ENCODE measurements at regions not wholly inside any gene's neighbourhood (a gene's known extent, or its start where the extent isn't known, plus 50 kb on each side); places are given as distances from the start of the nearest gene placed in this dataset.

DNA sequence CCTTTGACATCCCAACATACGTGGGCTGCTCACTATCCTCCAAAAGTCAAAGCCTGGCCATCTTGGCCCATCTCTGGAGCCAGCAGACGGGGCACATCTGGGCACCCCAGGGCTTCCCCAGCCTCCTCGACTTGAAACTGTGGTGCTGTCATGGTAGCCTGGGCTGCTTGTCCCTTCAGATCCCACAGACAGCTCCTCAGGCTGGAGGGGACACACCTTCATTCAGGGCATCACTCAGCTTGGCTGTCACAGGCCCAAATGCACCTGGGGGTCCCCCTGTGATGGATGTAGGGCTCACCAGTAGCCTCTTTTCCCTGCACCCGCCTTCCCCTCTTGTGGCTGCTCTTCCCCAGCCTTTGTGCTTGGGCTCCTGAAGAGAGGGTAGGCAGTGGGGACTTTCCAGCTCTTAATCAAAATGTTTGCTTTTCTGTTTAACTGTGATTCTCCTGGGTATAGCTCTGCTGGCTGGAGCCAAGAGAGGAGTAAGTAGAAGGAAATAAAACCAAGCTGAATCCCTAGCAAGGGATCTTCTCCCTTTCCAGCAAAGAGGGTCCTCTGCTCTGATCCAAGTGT, 92.3 kb downstream of the GYPC start:
- 82% methylated on average over 4 of the region's 4 CpGs for WGBS
- Histone ChIP-seq H3K9me3 (ENCODE audit: insufficient read depth, low read depth, low read length) (no peaks in the 10 kb centered on the region), H3K4me3 (ENCODE audit: low read length) (no peak overlapping the region), H3K4me1 (ENCODE audit: insufficient read depth, low read length) (no peaks in the 10 kb centered on the region), H3K9ac (ENCODE audit: low read depth, low read length) (no peak overlapping the region), H3K27ac (ENCODE audit: low read depth, low read length) (no peak overlapping the region), H3K27me3 (ENCODE audit: insufficient read depth, low read length) (no peaks in the 10 kb centered on the region), H3K36me3 (ENCODE audit: insufficient read depth, low read length) (no peaks in the 10 kb centered on the region)

DNA sequence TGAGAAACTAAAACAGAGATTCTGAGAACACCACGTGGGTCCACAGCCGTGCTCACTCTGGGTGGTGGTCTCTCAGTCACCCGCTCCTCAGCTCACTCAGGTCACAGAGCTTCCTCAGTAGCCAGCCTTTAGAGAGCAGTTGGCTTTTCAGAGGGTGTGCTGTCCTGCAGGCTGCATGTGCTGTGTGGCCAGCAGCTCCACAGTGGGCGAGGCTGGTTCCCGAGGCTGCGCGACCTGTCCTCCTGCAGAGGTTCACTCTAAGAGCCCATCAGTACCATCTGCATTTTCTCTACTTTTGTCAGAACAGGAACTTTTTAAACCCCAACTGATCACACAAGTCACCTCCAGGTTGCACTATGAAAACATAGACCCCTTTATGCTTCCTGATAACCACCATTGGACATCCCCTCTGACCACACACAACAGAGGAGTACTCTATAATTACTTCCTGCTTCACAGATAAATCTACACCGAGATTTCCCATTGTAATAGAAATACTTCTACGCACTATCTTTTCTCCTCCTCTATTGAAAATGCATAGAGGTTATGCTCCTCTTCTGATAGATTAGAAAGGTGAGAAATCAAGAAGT, 93.1 kb downstream of the GYPC start:
- Histone ChIP-seq H3K36me3 (ENCODE audit: insufficient read depth, low read length) (no peaks in the 10 kb centered on the region), H3K9me3 (ENCODE audit: insufficient read depth, low read depth, low read length) (no peaks in the 10 kb centered on the region), H3K27me3 (ENCODE audit: insufficient read depth, low read length) (no peaks in the 10 kb centered on the region), H3K4me3 (ENCODE audit: low read length) (no peak overlapping the region), H3K4me1 (ENCODE audit: insufficient read depth, low read length) (0 out of 2 replicates have a peak, but pooled peaks cover 1% of the 10 kb centered on the region), H3K27ac (ENCODE audit: low read depth, low read length) (no peak overlapping the region), H3K9ac (ENCODE audit: low read depth, low read length) (no peak overlapping the region)
- WGBS, result 96% methylated on average over 8 of the region's 9 CpGs

DNA sequence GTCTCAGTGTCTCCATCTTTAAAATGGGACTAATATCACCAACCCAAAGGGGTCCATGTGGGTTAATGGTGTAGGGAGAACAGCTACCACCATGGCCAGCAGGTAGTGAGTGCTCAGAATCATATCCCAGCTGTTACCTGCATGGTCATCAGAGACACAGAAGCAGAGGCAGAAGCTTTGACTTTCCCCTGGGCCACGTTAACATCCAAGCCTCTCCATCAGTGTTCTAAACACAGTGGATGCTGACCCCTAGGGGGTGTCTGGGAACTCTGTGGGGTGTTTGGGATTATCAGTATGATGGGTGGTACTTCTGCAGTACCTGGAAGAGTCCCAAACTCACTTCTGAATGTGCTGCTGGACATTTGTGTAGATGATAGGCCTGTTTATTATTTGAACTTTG, 93.6 kb downstream of the GYPC start:
- no peaks in the 10 kb centered on the region for H3K9me3 ChIP-seq (ENCODE audit: insufficient read depth, low read depth, low read length)
- H3K27me3 ChIP-seq (ENCODE audit: insufficient read depth, low read length), result no peaks in the 10 kb centered on the region
- no peak overlapping the region for H3K27ac ChIP-seq (ENCODE audit: low read depth, low read length)
- H3K4me1 ChIP-seq (ENCODE audit: insufficient read depth, low read length), result 0 out of 2 replicates have a peak, but pooled peaks cover 4% of the 10 kb centered on the region
- 79% methylated on average over 1 of the region's 1 CpG for WGBS
- no peak overlapping the region for H3K9ac ChIP-seq (ENCODE audit: low read depth, low read length)
- H3K4me3 ChIP-seq (ENCODE audit: low read length), result no peak overlapping the region
- H3K36me3 ChIP-seq (ENCODE audit: insufficient read depth, low read length), result no peaks in the 10 kb centered on the region

DNA sequence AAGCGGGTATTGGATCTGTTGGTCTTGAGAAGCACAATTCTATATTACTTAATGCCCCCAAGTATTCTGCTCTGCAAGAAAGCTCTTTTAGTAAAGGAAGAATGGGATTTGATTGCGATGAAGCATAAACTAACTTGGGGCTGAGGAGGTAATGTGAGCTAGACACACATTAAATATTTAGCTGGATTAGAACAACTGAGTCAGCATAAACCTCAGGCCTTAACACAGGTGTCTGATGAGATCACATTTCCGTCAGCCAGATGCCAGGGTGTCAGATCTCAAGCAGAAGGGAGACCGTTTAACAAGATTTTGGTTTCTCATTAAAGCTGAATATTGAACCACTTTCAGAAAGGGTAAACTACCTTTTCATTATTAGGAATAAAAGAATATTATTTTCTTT, 94.5 kb downstream of the GYPC start:
- no peak overlapping the region for H3K27ac ChIP-seq (ENCODE audit: low read depth, low read length)
- no peaks in the 10 kb centered on the region for H3K27me3 ChIP-seq (ENCODE audit: insufficient read depth, low read length)
- no peaks in the 10 kb centered on the region for H3K9me3 ChIP-seq (ENCODE audit: insufficient read depth, low read depth, low read length)
- no peaks in the 10 kb centered on the region for H3K36me3 ChIP-seq (ENCODE audit: insufficient read depth, low read length)
- no peak overlapping the region for H3K9ac ChIP-seq (ENCODE audit: low read depth, low read length)
- H3K4me1 ChIP-seq (ENCODE audit: insufficient read depth, low read length), result 0 out of 2 replicates have a peak, but pooled peaks cover 4% of the 10 kb centered on the region
- 93% methylated on average over 3 of the region's 4 CpGs for WGBS
- no peak overlapping the region for H3K4me3 ChIP-seq (ENCODE audit: low read length)

DNA sequence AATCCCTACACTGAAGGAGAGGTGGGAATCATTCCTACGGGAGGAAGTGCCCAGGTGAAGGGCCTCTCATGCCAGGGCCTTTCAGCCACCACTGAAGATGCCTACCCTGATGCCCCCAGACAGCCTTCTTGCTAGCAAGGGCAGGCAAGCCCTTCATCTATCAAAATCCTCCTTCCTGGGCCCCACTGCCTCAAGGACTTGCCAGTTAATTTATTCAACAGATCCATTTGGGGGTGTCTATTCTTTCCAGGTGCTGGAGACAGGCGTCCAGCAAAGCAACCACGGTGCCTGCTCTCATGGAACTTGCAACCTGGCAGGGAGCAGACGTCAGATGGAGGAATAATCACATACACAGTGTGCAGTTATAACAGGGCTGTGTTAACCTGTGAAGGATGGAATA, 95.5 kb downstream of the GYPC start:
- 91% methylated on average over 4 of the region's 4 CpGs for WGBS
- Histone ChIP-seq H3K9me3 (ENCODE audit: insufficient read depth, low read depth, low read length) (no peaks in the 10 kb centered on the region), H3K36me3 (ENCODE audit: insufficient read depth, low read length) (no peaks in the 10 kb centered on the region), H3K9ac (ENCODE audit: low read depth, low read length) (no peak overlapping the region), H3K4me1 (ENCODE audit: insufficient read depth, low read length) (0 out of 2 replicates have a peak, but pooled peaks cover 4% of the 10 kb centered on the region), H3K27me3 (ENCODE audit: insufficient read depth, low read length) (no peaks in the 10 kb centered on the region), H3K4me3 (ENCODE audit: low read length) (no peak overlapping the region), H3K27ac (ENCODE audit: low read depth, low read length) (no peak overlapping the region)

DNA sequence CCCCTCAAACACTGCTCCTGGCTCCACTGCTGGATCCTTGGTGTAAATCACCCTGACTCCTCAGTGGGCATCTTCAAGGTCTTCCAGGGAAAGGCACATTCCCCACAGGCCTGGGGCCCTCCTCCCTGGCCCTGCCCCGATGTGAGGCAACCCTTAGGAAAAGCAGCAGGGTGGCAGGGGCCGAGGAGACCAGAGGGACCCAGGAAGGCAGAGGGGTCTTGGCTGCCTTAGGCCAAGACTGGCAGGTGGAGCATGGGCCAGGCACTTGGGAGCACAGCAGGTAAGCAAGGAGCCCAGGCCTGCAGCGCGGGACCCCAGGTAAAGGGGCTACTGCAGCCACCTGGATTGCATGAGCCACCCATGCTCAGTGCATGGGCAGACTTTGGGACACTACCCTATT, 96.9 kb downstream of the GYPC start:
- 92% methylated on average over 4 of the region's 4 CpGs for WGBS
- no peaks in the 10 kb centered on the region for H3K36me3 ChIP-seq (ENCODE audit: insufficient read depth, low read length)
- no peak overlapping the region for H3K9ac ChIP-seq (ENCODE audit: low read depth, low read length)
- H3K9me3 ChIP-seq (ENCODE audit: insufficient read depth, low read depth, low read length), result no peaks in the 10 kb centered on the region
- H3K27ac ChIP-seq (ENCODE audit: low read depth, low read length), result no peak overlapping the region
- H3K4me1 ChIP-seq (ENCODE audit: insufficient read depth, low read length), result 0 out of 2 replicates have a peak, but pooled peaks cover 4% of the 10 kb centered on the region
- H3K27me3 ChIP-seq (ENCODE audit: insufficient read depth, low read length), result no peaks in the 10 kb centered on the region
- no peak overlapping the region for H3K4me3 ChIP-seq (ENCODE audit: low read length)

DNA sequence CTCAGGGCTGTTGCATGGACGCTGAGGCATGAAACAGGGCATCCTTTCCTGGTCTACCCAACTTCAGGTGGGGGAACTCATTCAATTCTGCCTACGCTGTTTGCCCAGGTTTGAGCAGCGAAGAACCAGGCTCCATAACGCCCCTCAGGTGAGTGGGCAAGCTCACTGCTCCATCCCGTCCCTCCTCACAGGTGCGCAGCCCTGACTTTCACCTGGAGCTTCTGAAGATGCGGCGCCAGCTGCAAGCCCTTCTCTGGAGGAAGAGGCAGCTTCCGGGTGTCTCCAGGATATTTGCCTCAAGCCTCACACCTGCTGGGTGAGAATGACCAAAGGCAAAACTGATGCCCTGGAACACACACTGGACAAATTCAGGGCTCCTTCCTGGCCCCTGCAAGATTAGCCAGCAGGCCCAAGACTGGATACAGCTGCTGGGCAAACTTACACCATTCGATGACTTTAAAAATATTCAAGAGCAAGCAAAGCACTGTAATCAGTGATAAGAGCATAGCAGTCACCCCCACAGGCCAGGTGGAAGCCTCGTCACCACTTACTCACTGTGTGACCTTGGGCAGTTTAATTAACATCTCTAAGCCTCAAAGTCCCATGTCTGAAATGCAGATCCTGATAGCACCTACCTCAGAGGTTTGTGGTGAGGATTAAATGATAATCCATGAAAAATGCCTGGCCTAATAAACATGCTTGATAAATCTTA, 97.7 kb downstream of the GYPC start:
- peaks cover 4% of the 10 kb centered on the region; the same call in 1 of the 2 replicates for H3K4me1 ChIP-seq (ENCODE audit: insufficient read depth, low read length)
- no peaks in the 10 kb centered on the region for H3K9me3 ChIP-seq (ENCODE audit: insufficient read depth, low read depth, low read length)
- H3K36me3 ChIP-seq (ENCODE audit: insufficient read depth, low read length), result no peaks in the 10 kb centered on the region
- H3K4me3 ChIP-seq (ENCODE audit: low read length), result no peak overlapping the region
- H3K9ac ChIP-seq (ENCODE audit: low read depth, low read length), result no peak overlapping the region
- 86% methylated on average over 11 of the region's 11 CpGs for WGBS
- no peak overlapping the region for H3K27ac ChIP-seq (ENCODE audit: low read depth, low read length)
- no peaks in the 10 kb centered on the region for H3K27me3 ChIP-seq (ENCODE audit: insufficient read depth, low read length)

DNA sequence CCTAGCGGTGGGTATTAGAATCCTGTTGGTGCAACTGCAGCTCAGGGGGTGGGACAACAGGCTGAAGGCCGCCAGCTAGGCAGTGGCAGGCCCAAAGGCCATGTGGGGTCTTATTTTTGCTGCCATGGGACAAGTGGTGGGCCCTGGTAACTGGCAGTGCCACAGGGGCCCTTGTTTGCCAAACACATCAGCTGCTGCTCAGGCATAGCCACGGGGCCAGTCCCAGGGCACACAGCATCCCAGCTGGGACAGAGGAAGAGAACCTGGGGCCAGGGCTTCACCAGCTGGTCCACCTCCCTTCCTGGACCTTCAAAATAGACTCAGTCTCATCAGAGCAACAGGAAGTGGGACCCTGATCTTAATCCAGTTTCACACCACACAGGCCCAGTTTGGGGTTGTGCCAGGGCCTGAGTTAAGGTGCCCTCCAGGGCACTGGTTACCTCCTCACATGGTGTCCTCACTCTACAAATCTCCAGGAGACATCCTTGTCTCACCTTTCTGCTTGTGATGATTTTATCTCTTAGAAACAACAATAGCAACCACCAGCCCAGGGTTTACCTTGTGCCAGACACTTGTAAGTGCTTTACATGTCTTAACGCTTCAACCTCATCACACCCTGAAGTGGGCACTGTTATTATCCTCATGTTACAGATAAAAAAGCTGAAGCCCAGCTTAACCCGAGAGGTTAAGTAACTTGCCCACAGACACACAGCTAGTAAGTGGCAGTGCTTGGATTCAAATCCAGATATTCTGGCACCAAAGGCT, 98.5 kb downstream of the GYPC start:
- no peak overlapping the region for H3K27ac ChIP-seq (ENCODE audit: low read depth, low read length)
- WGBS, result 93% methylated on average over 5 of the region's 5 CpGs

DNA sequence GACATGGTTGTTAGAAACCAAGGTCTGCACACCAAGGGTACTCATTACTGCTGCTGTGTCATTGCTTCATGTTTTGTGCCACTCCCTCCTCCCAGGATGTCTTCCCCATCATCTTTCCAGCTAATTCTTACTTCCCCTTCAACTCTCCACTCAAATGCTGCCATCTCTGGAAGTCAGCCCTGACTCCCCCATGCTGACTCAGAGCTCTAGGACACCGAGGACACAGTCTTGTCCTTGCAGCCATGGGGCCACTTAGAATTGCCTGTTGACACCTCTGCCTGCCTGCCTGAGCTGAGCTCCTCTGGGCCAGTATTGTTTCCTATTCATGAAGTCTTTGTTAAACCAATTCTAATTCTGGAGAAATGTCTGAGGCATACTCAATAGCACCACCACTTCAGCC, 100.2 kb downstream of the GYPC start:
- no peak overlapping the region for H3K9ac ChIP-seq (ENCODE audit: low read depth, low read length)
- H3K36me3 ChIP-seq (ENCODE audit: insufficient read depth, low read length), result no peaks in the 10 kb centered on the region
- 90% methylated on average over 1 of the region's 1 CpG for WGBS

More for the DNA sequence above, 98.5 kb downstream of the GYPC start:
- Histone ChIP-seq H3K36me3 (ENCODE audit: insufficient read depth, low read length) (no peaks in the 10 kb centered on the region), H3K27me3 (ENCODE audit: insufficient read depth, low read length) (no peaks in the 10 kb centered on the region), H3K4me3 (ENCODE audit: low read length) (no peak overlapping the region), H3K9ac (ENCODE audit: low read depth, low read length) (no peak overlapping the region), H3K9me3 (ENCODE audit: insufficient read depth, low read depth, low read length) (no peaks in the 10 kb centered on the region), H3K4me1 (ENCODE audit: insufficient read depth, low read length) (peaks cover 10% of the 10 kb centered on the region; the same call in 1 of the 2 replicates)

DNA sequence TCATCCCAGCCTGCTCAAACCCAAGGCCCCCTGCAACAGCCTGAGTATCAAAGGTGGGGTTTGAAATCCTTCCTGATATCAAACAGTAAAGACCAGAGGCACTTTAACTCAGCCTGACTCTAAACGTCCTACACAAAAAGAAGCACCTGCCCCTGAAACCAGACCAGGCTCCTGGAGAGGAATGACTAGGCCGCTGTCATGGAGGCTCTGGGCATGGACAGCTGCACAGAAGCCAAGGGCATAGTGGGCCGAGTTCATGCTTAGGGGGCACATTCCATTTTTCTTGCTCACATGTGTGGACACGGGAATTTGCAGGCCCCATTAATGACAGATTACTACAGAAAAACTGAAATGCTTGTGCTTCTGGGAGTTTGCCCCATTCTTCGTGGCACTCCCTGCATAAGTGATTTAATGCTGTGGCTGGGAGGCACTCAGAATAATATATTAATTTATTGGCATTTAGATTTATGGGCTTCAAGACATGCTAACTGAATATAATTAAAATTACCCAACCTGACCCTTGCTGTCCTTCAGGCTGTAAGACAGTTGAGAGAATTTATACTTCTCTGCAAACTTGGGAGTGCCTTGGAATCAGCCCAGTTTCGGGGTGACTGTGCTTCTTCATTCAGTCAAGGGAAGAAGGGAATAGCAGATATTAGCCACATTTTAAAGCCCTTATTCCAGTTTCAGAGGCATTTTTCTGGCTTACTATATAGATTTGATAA, 105.5 kb downstream of the GYPC start:
- peaks cover 6% of the 10 kb centered on the region; the same call in 1 of the 2 replicates for H3K4me1 ChIP-seq (ENCODE audit: insufficient read depth, low read length)
- no peak overlapping the region for H3K9ac ChIP-seq (ENCODE audit: low read depth, low read length)
- no peak overlapping the region for H3K27ac ChIP-seq (ENCODE audit: low read depth, low read length)
- no peaks in the 10 kb centered on the region for H3K36me3 ChIP-seq (ENCODE audit: insufficient read depth, low read length)
- WGBS, result 95% methylated on average over 6 of the region's 6 CpGs
- no peak overlapping the region for H3K4me3 ChIP-seq (ENCODE audit: low read length)
- H3K9me3 ChIP-seq (ENCODE audit: insufficient read depth, low read depth, low read length), result no peaks in the 10 kb centered on the region
- H3K27me3 ChIP-seq (ENCODE audit: insufficient read depth, low read length), result no peaks in the 10 kb centered on the region

More for the DNA sequence above, 100.2 kb downstream of the GYPC start:
- Histone ChIP-seq H3K27ac (ENCODE audit: low read depth, low read length) (no peak overlapping the region), H3K27me3 (ENCODE audit: insufficient read depth, low read length) (no peaks in the 10 kb centered on the region), H3K4me1 (ENCODE audit: insufficient read depth, low read length) (peaks cover 10% of the 10 kb centered on the region; the same call in 1 of the 2 replicates), H3K9me3 (ENCODE audit: insufficient read depth, low read depth, low read length) (no peaks in the 10 kb centered on the region), H3K4me3 (ENCODE audit: low read length) (no peak overlapping the region)

All from HUES64 (cell line).